GM12878 (cell line): ENCODE measurements at regions not wholly inside any gene's neighbourhood (a gene's known extent, or its start where the extent isn't known, plus 50 kb on each side); places are given as distances from the start of the nearest gene placed in this dataset.

Source experiments
- ATAC-seq: fragments of 200-7000 bp; cut with Tn5 transposase; 3 replicates; pipeline ENCODE4 v1.9.1; 2020; ENCODE audit warnings: mild to moderate bottlenecking, moderate library complexity
- BruUV-seq: library from RNA; stranded (reverse); fragments of 400-500 nt; replicated peaks from 2 replicates; lab custom pipeline; 2021; lab: Mats Ljungman, UMichigan
- CTCF ChIA-PET: fragments of 300-600 bp; sonication (Branson Sonifier 250); formaldehyde crosslinking; extraction: SDS; loops from one replicate; lab custom pipeline; 2021; ENCODE audit warnings: inconsistent platforms; lab: Yijun Ruan, JAX
- POLR2A ChIA-PET: fragments of 350-600 bp; formaldehyde crosslinking; extraction: SDS; loops from one replicate; lab custom pipeline; 2021; ENCODE audit warnings: inconsistent platforms; lab: Charles Lee
- RAD21 ChIA-PET: fragments of 300-600 bp; sonication (Branson Sonifier 250); formaldehyde crosslinking; loops from one replicate; lab custom pipeline; 2023; ENCODE audit warnings: antibody characterized with exemption; ENCODE audit not compliant: unreplicated experiment; lab: Charles Lee
- SMC1A ChIA-PET: fragments of 300-600 bp; sonication (Branson Sonifier 250); formaldehyde crosslinking; loops from one replicate; lab custom pipeline; 2023; ENCODE audit not compliant: unreplicated experiment, uncharacterized antibody; lab: Charles Lee
- DNase-seq: peaks from one replicate; pipeline ENCODE4 v3.0.0-alpha.2; 2011; ENCODE audit warnings: low read depth, low spot score
- FAIRE-seq: peaks from 3 replicates; lab custom pipeline; 2011; peaks lifted over from hg19 to GRCh38; lab: Jason Lieb, UNC
- H2AFZ ChIP-seq: 2 replicates; pipeline ENCODE4 v1.6.0; 2011; ENCODE audit warnings: low read depth, low read length, control low read depth; ENCODE audit not compliant: control insufficient read depth
- H3K27ac ChIP-seq: 2 replicates; pipeline ENCODE4 v1.5.1; 2011; ENCODE audit warnings: control low read depth; ENCODE audit not compliant: control insufficient read depth, insufficient read depth
- H3K27me3 ChIP-seq, 2 experiments: replicated peaks in 1 of 2; 2 replicates each; pipeline versions ENCODE4 v1.6.0 to v1.6.1; 2011; ENCODE audit warnings: low read length in 1 of 2; ENCODE audit not compliant: control insufficient read depth in 2 of 2, insufficient read depth in 2 of 2
- H3K36me3 ChIP-seq, 2 experiments: 2 replicates each; pipeline ENCODE4 v1.5.1; 2011; ENCODE audit warnings: low read length in 1 of 2; ENCODE audit not compliant: control insufficient read depth in 2 of 2, insufficient read depth in 2 of 2
- H3K4me1 ChIP-seq: 2 replicates; pipeline ENCODE4 v1.6.1; 2011; ENCODE audit warnings: mild to moderate bottlenecking, low read length, moderate library complexity, mixed read lengths; ENCODE audit not compliant: control insufficient read depth, insufficient read depth
- H3K4me2 ChIP-seq: 2 replicates; pipeline ENCODE4 v1.6.0; 2011; ENCODE audit warnings: control low read depth; ENCODE audit not compliant: control insufficient read depth, insufficient read depth
- H3K4me3 ChIP-seq: fragments of 200-600 bp; sonication (generic); 2 replicates; pipeline ENCODE4 v1.5.1; 2016
- H3K79me2 ChIP-seq: 2 replicates; pipeline ENCODE4 v1.6.0; 2011; ENCODE audit warnings: low read length; ENCODE audit not compliant: control insufficient read depth, insufficient read depth
- H3K9ac ChIP-seq: 2 replicates; pipeline ENCODE4 v1.8.0; 2011; ENCODE audit warnings: low read length, control low read depth, mixed read lengths; ENCODE audit not compliant: control insufficient read depth, insufficient read depth
- H3K9me3 ChIP-seq: replicated peaks from 3 replicates; pipeline ENCODE4 v1.5.1; 2011; ENCODE audit warnings: mild to moderate bottlenecking, low read length; ENCODE audit not compliant: control insufficient read depth, insufficient read depth
- H4K20me1 ChIP-seq: 2 replicates; pipeline ENCODE4 v1.6.0; 2011; ENCODE audit not compliant: control insufficient read depth, insufficient read depth
- ATF7 ChIP-seq: fragments of 450-650 bp; IDR thresholded peaks from 2 replicates; pipeline ENCODE4 v1.6.1; 2016; ENCODE audit warnings: low read depth, mild to moderate bottlenecking
- ELK1 ChIP-seq: IDR thresholded peaks from 2 replicates; pipeline ENCODE4 v1.6.1; 2012; ENCODE audit warnings: low read depth, low read length, improper control_type of control experiment
- ETV6 ChIP-seq, 2 experiments: fragments of 450-650 bp in 1 of 2; IDR thresholded peaks in 1 of 2; conservative IDR thresholded peaks in 1 of 2; 2 replicates each; pipeline ENCODE4 v1.6.1; 2014; ENCODE audit warnings: antibody characterized with exemption in 1 of 2, borderline replicate concordance in 1 of 2, low read depth in 1 of 2, mild to moderate bottlenecking in 1 of 2, moderate library complexity in 1 of 2
- GATAD2B ChIP-seq: fragments of 450-650 bp; conservative IDR thresholded peaks from 2 replicates; pipeline ENCODE4 v1.6.1; 2017; ENCODE audit warnings: low read depth, mild to moderate bottlenecking, moderate library complexity
- MYC ChIP-seq: IDR thresholded peaks from 2 replicates; pipeline ENCODE4 v1.6.1; 2011; ENCODE audit warnings: mild to moderate bottlenecking, low read length, moderate library complexity, inconsistent platforms; ENCODE audit not compliant: insufficient read depth, insufficient replicate concordance, insufficient read length, severe bottlenecking
- NR2C2 ChIP-seq: IDR thresholded peaks from 2 replicates; pipeline ENCODE4 v1.6.1; 2011; ENCODE audit warnings: borderline replicate concordance, low read depth; ENCODE audit not compliant: control insufficient read depth, insufficient read length
- POLR2A ChIP-seq: IDR thresholded peaks from 2 replicates; pipeline ENCODE4 v1.6.1; 2011; ENCODE audit warnings: low read depth, mild to moderate bottlenecking, low read length
- POU2F2 ChIP-seq: IDR thresholded peaks from 3 replicates; pipeline ENCODE4 v1.6.1; 2011; ENCODE audit warnings: low read depth, mild to moderate bottlenecking, low read length, borderline replicate concordance
- RAD51 ChIP-seq: fragments of 450-650 bp; IDR thresholded peaks from 2 replicates; pipeline ENCODE4 v1.6.1; 2016; ENCODE audit warnings: moderate library complexity, mild to moderate bottlenecking, inconsistent platforms
- RB1 ChIP-seq: fragments of 450-650 bp; formaldehyde crosslinking; IDR thresholded peaks from 2 replicates; pipeline ENCODE4 v1.6.1; 2017; ENCODE audit warnings: mild to moderate bottlenecking, borderline replicate concordance
- TARDBP ChIP-seq: IDR thresholded peaks from 2 replicates; pipeline ENCODE4 v1.6.1; 2016; ENCODE audit warnings: borderline replicate concordance
- ZNF622 ChIP-seq: fragments of 450-650 bp; IDR thresholded peaks from 2 replicates; pipeline ENCODE4 v1.6.1; 2017; ENCODE audit warnings: mild to moderate bottlenecking, inconsistent platforms
- ZZZ3 ChIP-seq: IDR thresholded peaks from 2 replicates; pipeline ENCODE4 v1.6.1; 2011; ENCODE audit warnings: low read depth; ENCODE audit not compliant: control insufficient read depth, insufficient read length
- WGBS: methylation state at CpG from one replicate; pipeline ENCODE4 v1.1.6; 2016; ENCODE audit warnings: low lambda C conversion rate; ENCODE audit not compliant: insufficient replicate concordance, insufficient coverage; ENCODE audit errors: missing lambda C conversion rate; 5-methylcytosine and 5-hydroxymethylcytosine counted together
- in situ Hi-C: fragments of 300-500 bp; cut with MboI; formaldehyde crosslinking; loops from 9 replicates; pipeline ENCODE4 v1.14.3; 2018; ENCODE audit warnings: mixed read lengths
- intact Hi-C: fragments of 100-400 bp; cut with micrococcal nuclease; formaldehyde crosslinking; loops from one replicate; pipeline ENCODE4 v1.14.2; 2022; ENCODE audit not compliant: unreplicated experiment

DNA sequence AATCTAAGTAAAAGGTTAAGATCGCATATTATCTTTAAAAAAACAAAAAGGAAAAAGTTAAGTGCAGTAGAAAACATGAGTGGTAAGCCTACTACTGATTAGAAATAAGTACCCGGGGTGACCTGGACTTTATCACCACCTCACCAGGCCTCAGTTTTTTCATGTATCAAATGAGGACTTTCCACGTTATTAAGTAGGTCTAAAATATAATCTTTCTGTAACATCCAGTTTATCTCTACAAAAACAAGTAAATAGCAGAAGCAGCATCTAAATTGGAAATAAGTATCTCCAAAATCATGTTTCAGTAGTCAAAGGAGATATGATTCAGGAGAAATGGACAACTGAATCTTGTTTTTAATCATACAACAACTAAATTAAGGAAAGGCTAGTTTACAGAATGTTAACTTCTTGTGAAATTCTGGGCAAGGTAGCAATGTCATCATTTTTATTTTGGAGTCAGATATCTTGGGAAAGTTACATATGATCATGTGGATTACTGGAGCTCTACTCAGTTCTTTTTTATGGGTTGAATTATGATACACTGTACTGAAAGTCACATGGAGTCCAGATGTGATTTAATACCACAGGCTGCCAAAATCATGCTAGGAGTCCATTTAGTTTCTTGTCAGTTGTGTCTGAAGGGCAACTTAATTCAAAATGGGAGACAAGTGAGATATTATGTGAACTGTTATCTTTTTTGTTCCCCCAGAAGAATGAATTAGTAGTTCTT is 114.7 kb upstream of the PRL start:
- CTCF ChIA-PET: no interaction called here
- WGBS: 63% methylated on average over 3 of the region's 3 CpGs
- H3K27ac ChIP-seq: no peak overlapping the region
- TF ChIP-seq NR2C2 (no peak), TARDBP (no peak), RAD51 (no peak), RB1 (no peak), POU2F2 (no peak), MYC (no peak), GATAD2B (no peak), ELK1 (no peak), ZNF622 (no peak), ZZZ3 (no peak), POLR2A (no peak), ETV6 (conservative IDR thresholded peaks at IDR 0.05 in 1 of 2, IDR thresholded peaks at IDR 0.05 in 1 of 2; ENCODE audit: borderline replicate concordance in 1 of 2, low read depth in 1 of 2) (no peak), ATF7 (no peak)
- TF ChIP-seq, all 136 proteins: peak for 0
- in situ Hi-C loops: no loop called here
- no peak overlapping the region for H3K9ac ChIP-seq
- ChIA-PET POLR2A (no interaction called here), SMC1A (interaction anchor here (1.0 kb wide), 1 partner anchor 369 kb away, joined by 3 read pairs; no protein-coding TSS in a partner anchor), RAD21 (no interaction called here)
- H3K4me1 ChIP-seq: no peaks in the 10 kb centered on the region
- H4K20me1 ChIP-seq: no peaks in the 10 kb centered on the region
- H3K4me2 ChIP-seq: no peak overlapping the region
- no TSS peak for BruUV-seq
- no peaks in the 10 kb centered on the region for H3K27me3 ChIP-seq
- ATAC-seq (no peak), FAIRE-seq (no peak), DNase-seq (no peak)
- no peaks in the 10 kb centered on the region for H3K79me2 ChIP-seq
- no peak overlapping the region for H2AFZ ChIP-seq
- intact Hi-C loops: no loop called here
- no peaks in the 10 kb centered on the region for H3K36me3 ChIP-seq
- H3K4me3 ChIP-seq: no peak overlapping the region
- H3K9me3 ChIP-seq: no peaks in the 10 kb centered on the region
